ENCODE measurements at regions not wholly inside any gene's neighbourhood (a gene's known extent, or its start where the extent isn't known, plus 50 kb on each side); places are given as distances from the start of the nearest gene placed in this dataset.
A peak's percentile ranks its signal among the peaks of the same experiment; 100 is the strongest.

GRCh38 chrX:21166272-21166982 is 207.8 kb upstream of the CNKSR2 start:
- Histone ChIP-seq H3K27ac (ENCODE audit: low read depth, low read length) (0 out of 2 replicates have a peak overlapping the region, but pooled peaks have one; percentile 30), H3K36me3 (ENCODE audit: control insufficient read depth, insufficient read depth, low read length) (no peaks in the 10 kb centered on the region), H3K4me3 (ENCODE audit: low read depth, low read length) (no peak overlapping the region), H3K9me3 (ENCODE audit: control insufficient read depth, insufficient read depth, low read depth, low read length) (no peaks in the 10 kb centered on the region), H3K27me3 (ENCODE audit: control insufficient read depth, insufficient read depth, low read length) (no peaks in the 10 kb centered on the region; the same call in 1 of the 2 replicates), H3K4me1 (ENCODE audit: control insufficient read depth, insufficient read depth, low read length) (peaks cover 9% of the 10 kb centered on the region; the same call in 1 of the 2 replicates), H3K9ac (ENCODE audit: low read length) (no peak overlapping the region)

- Histone ChIP-seq H3K27me3 (ENCODE audit: control insufficient read depth, insufficient read depth, low read length) (no peaks in the 10 kb centered on the region; the same call in 1 of the 2 replicates), H3K9me3 (ENCODE audit: control insufficient read depth, insufficient read depth, low read depth, low read length) (no peaks in the 10 kb centered on the region), H3K9ac (ENCODE audit: low read length) (no peak overlapping the region), H3K4me3 (ENCODE audit: low read depth, low read length) (no peak overlapping the region), H3K36me3 (ENCODE audit: control insufficient read depth, insufficient read depth, low read length) (no peaks in the 10 kb centered on the region), H3K27ac (ENCODE audit: low read depth, low read length) (no peak overlapping the region), H3K4me1 (ENCODE audit: control insufficient read depth, insufficient read depth, low read length) (peaks cover 9% of the 10 kb centered on the region; the same call in 1 of the 2 replicates)
Measured at GRCh38 chrX:21167011-21167410, 207.2 kb upstream of the CNKSR2 start.

GRCh38 chrX:21167494-21167893 is 206.7 kb upstream of the CNKSR2 start:
- H3K36me3 ChIP-seq (ENCODE audit: control insufficient read depth, insufficient read depth, low read length): no peaks in the 10 kb centered on the region
- no peaks in the 10 kb centered on the region; the same call in 1 of the 2 replicates for H3K27me3 ChIP-seq (ENCODE audit: control insufficient read depth, insufficient read depth, low read length)
- no peaks in the 10 kb centered on the region for H3K9me3 ChIP-seq (ENCODE audit: control insufficient read depth, insufficient read depth, low read depth, low read length)
- H3K4me3 ChIP-seq (ENCODE audit: low read depth, low read length): no peak overlapping the region
- peaks cover 9% of the 10 kb centered on the region; the same call in 1 of the 2 replicates for H3K4me1 ChIP-seq (ENCODE audit: control insufficient read depth, insufficient read depth, low read length)
- no peak overlapping the region for H3K27ac ChIP-seq (ENCODE audit: low read depth, low read length)
- H3K9ac ChIP-seq (ENCODE audit: low read length): no peak overlapping the region

- H3K9ac ChIP-seq (ENCODE audit: low read length): no peak overlapping the region
- H3K27me3 ChIP-seq (ENCODE audit: control insufficient read depth, insufficient read depth, low read length): no peaks in the 10 kb centered on the region; the same call in 1 of the 2 replicates
- H3K27ac ChIP-seq (ENCODE audit: low read depth, low read length): no peak overlapping the region
- H3K4me3 ChIP-seq (ENCODE audit: low read depth, low read length): no peak overlapping the region
- no peaks in the 10 kb centered on the region for H3K36me3 ChIP-seq (ENCODE audit: control insufficient read depth, insufficient read depth, low read length)
- H3K9me3 ChIP-seq (ENCODE audit: control insufficient read depth, insufficient read depth, low read depth, low read length): no peaks in the 10 kb centered on the region
- peaks cover 9% of the 10 kb centered on the region; the same call in 1 of the 2 replicates for H3K4me1 ChIP-seq (ENCODE audit: control insufficient read depth, insufficient read depth, low read length)
Measured at GRCh38 chrX:21168401-21169160, 205.6 kb upstream of the CNKSR2 start.

GRCh38 chrX:21171181-21171580 is 203.0 kb upstream of the CNKSR2 start:
- Histone ChIP-seq H3K9ac (ENCODE audit: low read length) (no peak overlapping the region), H3K36me3 (ENCODE audit: control insufficient read depth, insufficient read depth, low read length) (no peaks in the 10 kb centered on the region), H3K27ac (ENCODE audit: low read depth, low read length) (no peak overlapping the region), H3K4me1 (ENCODE audit: control insufficient read depth, insufficient read depth, low read length) (peaks cover 13% of the 10 kb centered on the region), H3K9me3 (ENCODE audit: control insufficient read depth, insufficient read depth, low read depth, low read length) (no peaks in the 10 kb centered on the region), H3K27me3 (ENCODE audit: control insufficient read depth, insufficient read depth, low read length) (no peaks in the 10 kb centered on the region; the same call in 1 of the 2 replicates), H3K4me3 (ENCODE audit: low read depth, low read length) (no peak overlapping the region)

- Histone ChIP-seq H3K4me3 (ENCODE audit: low read depth, low read length) (no peak overlapping the region), H3K27ac (ENCODE audit: low read depth, low read length) (no peak overlapping the region)
Measured at GRCh38 chrX:21174439-21174838, 199.8 kb upstream of the CNKSR2 start.

GRCh38 chrX:21176921-21177571 is 197.2 kb upstream of the CNKSR2 start:
- H3K27me3 ChIP-seq (ENCODE audit: control insufficient read depth, insufficient read depth, low read length): no peaks in the 10 kb centered on the region; the same call in 1 of the 2 replicates
- H3K9me3 ChIP-seq (ENCODE audit: control insufficient read depth, insufficient read depth, low read depth, low read length): no peaks in the 10 kb centered on the region
- H3K36me3 ChIP-seq (ENCODE audit: control insufficient read depth, insufficient read depth, low read length): no peaks in the 10 kb centered on the region
- no peak overlapping the region for H3K4me3 ChIP-seq (ENCODE audit: low read depth, low read length)
- H3K27ac ChIP-seq (ENCODE audit: low read depth, low read length): no peak overlapping the region
- H3K9ac ChIP-seq (ENCODE audit: low read length): no peak overlapping the region
- H3K4me1 ChIP-seq (ENCODE audit: control insufficient read depth, insufficient read depth, low read length): peaks cover 9% of the 10 kb centered on the region

More at GRCh38 chrX:21174439-21174838, 199.8 kb upstream of the CNKSR2 start:
- H3K9ac ChIP-seq (ENCODE audit: low read length): no peak overlapping the region
- no peaks in the 10 kb centered on the region for H3K36me3 ChIP-seq (ENCODE audit: control insufficient read depth, insufficient read depth, low read length)
- H3K27me3 ChIP-seq (ENCODE audit: control insufficient read depth, insufficient read depth, low read length): no peaks in the 10 kb centered on the region; the same call in 1 of the 2 replicates
- H3K4me1 ChIP-seq (ENCODE audit: control insufficient read depth, insufficient read depth, low read length): peaks cover 9% of the 10 kb centered on the region
- no peaks in the 10 kb centered on the region for H3K9me3 ChIP-seq (ENCODE audit: control insufficient read depth, insufficient read depth, low read depth, low read length)

- no peak overlapping the region for H3K4me3 ChIP-seq (ENCODE audit: low read depth, low read length)
- no peaks in the 10 kb centered on the region for H3K4me1 ChIP-seq (ENCODE audit: control insufficient read depth, insufficient read depth, low read length)
- H3K36me3 ChIP-seq (ENCODE audit: control insufficient read depth, insufficient read depth, low read length): no peaks in the 10 kb centered on the region
- H3K9me3 ChIP-seq (ENCODE audit: control insufficient read depth, insufficient read depth, low read depth, low read length): no peaks in the 10 kb centered on the region
- H3K27me3 ChIP-seq (ENCODE audit: control insufficient read depth, insufficient read depth, low read length): no peaks in the 10 kb centered on the region; the same call in 1 of the 2 replicates
- H3K9ac ChIP-seq (ENCODE audit: low read length): no peak overlapping the region
- H3K27ac ChIP-seq (ENCODE audit: low read depth, low read length): no peak overlapping the region
Measured at GRCh38 chrX:21181232-21181853, 192.9 kb upstream of the CNKSR2 start.

GRCh38 chrX:21193196-21193595 is 181.0 kb upstream of the CNKSR2 start:
- Histone ChIP-seq H3K9ac (ENCODE audit: low read length) (no peak overlapping the region), H3K36me3 (ENCODE audit: control insufficient read depth, insufficient read depth, low read length) (no peaks in the 10 kb centered on the region), H3K27ac (ENCODE audit: low read depth, low read length) (no peak overlapping the region), H3K4me3 (ENCODE audit: low read depth, low read length) (no peak overlapping the region), H3K4me1 (ENCODE audit: control insufficient read depth, insufficient read depth, low read length) (no peaks in the 10 kb centered on the region), H3K9me3 (ENCODE audit: control insufficient read depth, insufficient read depth, low read depth, low read length) (peaks cover 5% of the 10 kb centered on the region; the same call in 1 of the 2 replicates), H3K27me3 (ENCODE audit: control insufficient read depth, insufficient read depth, low read length) (no peaks in the 10 kb centered on the region; the same call in 1 of the 2 replicates)

- no peak overlapping the region for H3K27ac ChIP-seq (ENCODE audit: low read depth, low read length)
- peaks cover under 1% of the 10 kb centered on the region; the same call in 1 of the 2 replicates for H3K9me3 ChIP-seq (ENCODE audit: control insufficient read depth, insufficient read depth, low read depth, low read length)
- no peak overlapping the region for H3K9ac ChIP-seq (ENCODE audit: low read length)
- H3K36me3 ChIP-seq (ENCODE audit: control insufficient read depth, insufficient read depth, low read length): no peaks in the 10 kb centered on the region
- no peaks in the 10 kb centered on the region for H3K4me1 ChIP-seq (ENCODE audit: control insufficient read depth, insufficient read depth, low read length)
- no peak overlapping the region for H3K4me3 ChIP-seq (ENCODE audit: low read depth, low read length)
- H3K27me3 ChIP-seq (ENCODE audit: control insufficient read depth, insufficient read depth, low read length): no peaks in the 10 kb centered on the region; the same call in 1 of the 2 replicates
Measured at GRCh38 chrX:21194526-21194925, 179.7 kb upstream of the CNKSR2 start.

All from HUES6 (cell line).